SW480 (cell line): ENCODE measurements at regions not wholly inside any gene's neighbourhood (a gene's known extent, or its start where the extent isn't known, plus 50 kb on each side); places are given as distances from the start of the nearest gene placed in this dataset.

Experiments
- DNase-seq: peaks from one replicate; pipeline ENCODE4 v3.0.0-alpha.2; 2016; ENCODE audit warnings: low spot score

DNA sequence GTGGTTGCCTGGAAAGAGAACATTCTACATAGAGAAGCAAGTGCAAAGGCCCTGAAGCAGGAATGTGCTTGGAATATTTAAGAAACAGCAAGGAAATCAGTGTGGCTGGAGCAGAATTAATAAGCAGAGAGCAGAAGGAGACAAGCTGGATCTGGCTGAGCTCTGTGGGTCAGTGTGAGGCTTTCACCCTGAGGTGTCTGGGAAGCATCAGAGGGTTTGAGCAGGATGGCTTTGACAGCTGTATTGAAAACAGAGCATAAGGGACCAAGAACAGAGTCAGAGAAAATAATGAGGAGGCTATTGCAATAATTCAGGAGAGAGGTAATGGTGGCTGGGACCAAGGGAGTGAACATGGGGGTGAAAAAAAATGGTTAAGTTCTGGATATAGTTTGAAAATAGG is 199.6 kb downstream of the NXPE2 start:
- DNase-seq, result no peak

DNA sequence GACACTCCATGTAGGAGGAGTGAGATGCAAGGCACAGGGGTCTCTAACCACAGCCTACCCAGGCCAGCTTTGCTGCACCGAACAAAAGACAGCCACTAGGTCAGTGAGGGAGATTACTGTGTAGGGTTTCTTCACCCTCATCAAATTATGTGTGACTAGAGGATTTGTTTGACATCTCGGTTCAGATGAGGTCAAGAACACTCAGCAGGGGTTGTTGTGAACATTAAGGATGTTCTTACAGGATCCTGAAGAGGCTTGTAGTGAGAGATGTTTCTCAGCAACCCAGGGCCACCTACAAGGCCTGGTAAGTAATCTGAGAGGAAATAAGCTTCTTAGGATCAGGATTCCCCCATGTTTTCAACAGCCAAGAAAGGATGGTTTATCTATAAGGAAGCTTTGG is 202.1 kb downstream of the NXPE2 start:
- no peak for DNase-seq

DNA sequence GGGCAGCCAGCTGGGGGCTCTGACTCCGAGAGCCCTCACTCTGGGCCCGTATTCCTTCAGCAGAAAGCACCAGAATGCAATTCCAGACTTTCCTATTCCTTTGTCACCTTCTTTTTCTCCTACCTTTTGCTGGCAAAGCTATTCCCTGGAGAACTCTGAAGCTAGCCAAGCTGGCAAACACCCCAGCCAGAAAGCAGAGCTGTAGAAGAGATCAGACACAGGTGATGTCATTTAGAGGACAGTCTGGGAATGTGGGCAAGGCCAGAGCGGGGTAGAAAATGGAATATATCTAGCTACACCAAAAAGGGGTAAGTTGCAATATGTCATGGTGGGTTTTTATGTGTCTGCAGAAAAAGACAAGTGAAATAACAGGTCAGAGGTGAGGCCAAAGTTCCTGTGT is 205.1 kb downstream of the NXPE2 start:
- DNase-seq, result no peak

DNA sequence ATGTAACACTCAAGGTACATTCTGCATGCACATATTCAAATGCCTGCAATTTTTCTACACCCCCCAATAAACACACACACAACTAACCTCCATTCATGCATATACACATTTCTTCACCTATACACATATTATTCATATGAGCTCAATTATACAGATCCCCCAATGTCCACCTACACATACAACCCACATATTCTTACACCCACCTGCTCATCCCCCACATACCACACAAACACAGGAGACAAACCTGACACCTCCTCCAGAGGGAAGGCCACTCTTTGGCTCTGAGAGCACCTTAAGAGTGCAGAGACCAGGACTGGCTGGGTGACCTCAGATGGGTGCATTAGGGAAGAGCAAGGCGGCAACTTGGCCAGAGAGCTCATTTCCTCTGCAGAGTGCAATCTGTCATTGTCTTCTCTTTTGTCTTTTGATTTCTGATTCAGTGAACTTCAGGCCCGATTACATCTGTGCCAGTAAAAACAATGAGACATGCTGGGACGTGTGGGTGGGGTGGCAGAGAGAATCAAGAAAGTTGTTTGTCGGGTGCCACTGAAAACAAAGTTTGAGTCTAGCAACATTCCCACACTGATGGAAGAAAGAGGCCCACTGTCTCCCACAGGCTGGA is 208.4 kb downstream of the NXPE2 start:
- no peak for DNase-seq

DNA sequence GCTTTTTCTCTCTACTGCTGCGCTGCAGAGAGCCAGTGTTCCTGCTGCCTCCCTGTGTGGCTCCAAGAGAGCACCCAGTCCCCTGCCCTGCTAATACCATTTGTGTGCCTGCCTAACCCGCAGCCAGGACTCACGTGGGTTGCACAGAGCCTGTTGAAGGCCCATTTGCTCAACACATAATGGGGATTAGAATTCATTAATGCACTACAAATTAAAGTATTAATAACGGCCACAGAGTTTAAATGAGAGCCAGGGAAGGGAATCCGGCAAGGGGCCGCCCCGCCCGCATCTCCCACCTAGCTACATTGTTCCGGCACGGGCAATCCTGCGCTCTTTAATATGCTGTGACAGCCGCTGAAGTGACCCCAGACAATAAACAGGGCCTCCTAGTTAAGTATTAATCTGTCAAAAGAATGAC is 211.3 kb downstream of the NXPE2 start:
- no peak for DNase-seq

DNA sequence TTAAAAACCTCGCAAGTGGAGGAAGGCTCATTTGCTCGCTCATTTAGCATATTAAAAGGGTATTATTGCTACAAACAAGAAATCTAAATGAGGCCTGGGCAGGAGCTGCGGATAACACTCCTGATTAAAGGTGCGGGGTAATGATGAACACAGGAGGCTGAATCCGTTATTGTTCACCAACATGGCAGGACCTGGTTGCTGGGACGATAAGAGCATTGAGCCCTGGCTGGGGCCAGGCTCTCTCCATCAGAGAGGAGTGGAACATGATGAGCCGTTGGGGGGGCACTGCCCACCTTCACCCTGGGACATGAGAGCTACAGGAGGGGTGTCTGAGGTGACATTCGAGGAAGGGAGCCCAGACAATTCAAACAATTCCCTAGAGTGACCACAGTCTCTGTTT is 211.7 kb downstream of the NXPE2 start:
- DNase-seq, result no peak

DNA sequence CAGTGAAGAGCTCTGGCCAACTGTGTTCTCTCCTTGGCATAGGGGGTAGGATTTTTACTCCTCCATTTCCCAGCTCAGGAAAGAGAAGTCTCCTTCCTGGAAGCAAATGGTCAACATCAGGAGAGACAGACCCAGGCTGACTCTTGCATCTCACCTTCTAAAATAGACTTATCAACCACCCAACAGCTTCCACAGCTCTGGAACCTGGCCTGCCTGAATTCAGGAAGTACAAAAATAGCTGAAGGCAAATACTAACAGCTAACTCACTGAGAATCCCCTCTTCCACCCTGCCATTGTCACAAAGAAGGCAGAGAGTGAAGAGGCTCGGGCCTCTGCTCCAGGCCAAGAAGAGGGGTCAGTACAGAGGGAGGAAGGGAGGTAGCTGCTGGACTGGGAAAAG is 213.6 kb downstream of the NXPE2 start:
- DNase-seq, result no peak

DNA sequence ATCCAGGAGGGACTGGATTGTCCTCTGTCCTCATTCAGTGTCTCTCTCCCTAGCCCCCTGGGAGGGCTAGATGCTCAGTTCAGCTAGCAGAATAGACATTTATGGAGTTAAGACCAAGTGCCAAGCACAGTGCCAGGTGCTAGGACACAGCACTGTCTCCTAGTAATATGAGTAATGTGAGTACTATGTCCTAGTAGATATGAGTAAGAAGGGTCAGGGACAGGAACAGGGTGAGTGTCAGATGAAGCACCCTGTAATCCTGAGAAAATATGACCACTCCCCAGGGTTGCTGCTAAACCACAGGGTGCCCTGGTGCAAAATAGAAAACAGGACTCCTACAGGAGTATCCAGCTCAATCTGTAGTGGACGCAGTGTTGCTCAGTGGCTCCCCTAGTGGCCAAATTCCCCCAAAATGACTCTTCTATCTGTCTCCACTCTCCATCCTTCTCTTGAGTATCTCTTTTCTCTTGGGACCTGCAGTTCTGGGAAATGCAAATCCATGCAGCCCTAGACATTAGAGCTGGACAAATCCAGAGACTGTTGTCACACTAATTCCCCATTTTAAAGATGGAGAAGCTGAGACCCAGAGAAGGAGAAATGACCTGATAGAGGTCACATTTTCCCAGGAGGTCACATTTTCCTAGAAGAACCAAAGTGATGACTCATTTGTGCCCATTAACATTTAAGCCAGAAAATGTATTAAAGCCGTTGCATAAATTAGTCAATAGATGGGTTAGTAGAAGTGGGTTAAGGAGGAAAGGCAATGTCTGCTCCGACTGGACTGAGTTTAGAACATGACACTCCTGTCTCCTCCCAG is 214.3 kb downstream of the NXPE2 start:
- DNase-seq, result no peak

DNA sequence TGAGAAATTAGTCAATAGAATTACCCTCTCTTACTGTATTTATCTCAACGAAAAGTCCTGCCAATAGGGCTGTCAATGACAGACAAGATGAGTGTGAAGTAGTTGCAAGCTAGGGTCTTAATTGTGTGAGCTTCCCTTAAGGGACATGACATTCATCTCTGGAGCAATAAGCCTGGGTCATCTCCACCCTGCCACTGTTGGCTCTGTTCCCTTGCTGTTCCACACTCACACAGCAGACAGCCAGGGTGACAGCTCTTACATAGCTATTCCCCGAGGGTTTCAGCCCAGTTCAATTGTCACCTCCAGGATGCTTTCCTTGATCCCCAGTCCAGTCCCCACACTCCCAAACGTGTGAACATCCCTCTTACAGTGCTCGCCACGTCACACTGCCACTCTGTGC is 215.0 kb downstream of the NXPE2 start:
- DNase-seq, result no peak

DNA sequence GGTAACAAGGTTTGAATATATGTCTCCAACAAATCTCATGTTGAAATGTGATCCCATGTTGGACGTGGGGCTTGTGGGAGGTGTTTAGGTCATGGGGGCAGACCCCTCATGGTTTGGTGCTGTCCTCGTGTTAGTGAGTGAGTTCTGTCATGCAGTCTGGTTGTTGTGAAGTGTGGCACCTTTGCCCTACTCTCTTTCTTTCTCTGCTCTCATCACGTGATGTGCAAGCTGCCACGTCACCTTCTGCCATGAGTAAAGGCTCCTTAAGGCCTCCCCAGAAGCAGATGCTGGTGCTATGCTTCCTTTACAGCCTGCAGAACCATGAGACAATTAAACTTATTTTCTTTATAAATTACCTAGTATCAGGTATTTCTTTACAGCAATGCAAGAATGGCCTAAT is 218.3 kb downstream of the NXPE2 start:
- no peak for DNase-seq

DNA sequence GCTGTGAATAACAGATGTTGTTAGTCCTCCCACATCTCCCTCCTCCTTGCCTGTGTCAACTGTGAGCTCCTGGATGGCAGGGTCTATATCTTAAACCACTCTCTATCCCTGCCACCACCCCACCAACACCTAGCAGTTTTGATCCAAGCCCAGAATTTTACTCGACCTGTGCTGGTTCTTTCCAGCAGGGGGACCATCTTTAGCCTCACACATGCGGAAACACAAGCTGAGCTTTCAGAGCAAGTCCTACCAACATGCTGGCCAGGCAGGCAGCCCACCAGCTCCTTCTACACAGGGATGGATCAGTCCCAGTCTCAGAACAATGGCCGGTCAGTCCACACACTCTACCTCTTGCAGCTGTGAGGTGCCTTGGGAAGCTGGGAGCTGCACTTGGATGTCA is 231.5 kb downstream of the NXPE2 start:
- no peak for DNase-seq

DNA sequence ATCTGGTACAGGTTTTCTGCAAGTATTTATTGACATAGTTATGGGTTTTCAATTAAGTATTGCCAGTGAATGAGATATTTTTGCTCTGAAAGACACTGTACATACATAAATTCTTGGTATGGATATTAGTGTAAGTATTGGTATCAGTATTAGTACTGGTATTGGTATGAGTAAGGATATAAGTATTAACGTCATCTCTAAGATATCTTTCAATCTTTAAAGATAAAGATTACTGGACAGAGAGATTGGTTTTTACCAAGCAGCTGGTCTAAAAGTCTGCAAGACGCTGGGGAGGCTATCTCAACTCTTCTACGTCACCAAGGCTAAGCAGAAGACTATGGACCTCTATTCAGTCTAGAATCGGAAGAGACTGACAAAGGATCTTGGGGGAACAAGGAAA is 234.5 kb downstream of the NXPE2 start:
- no peak for DNase-seq

DNA sequence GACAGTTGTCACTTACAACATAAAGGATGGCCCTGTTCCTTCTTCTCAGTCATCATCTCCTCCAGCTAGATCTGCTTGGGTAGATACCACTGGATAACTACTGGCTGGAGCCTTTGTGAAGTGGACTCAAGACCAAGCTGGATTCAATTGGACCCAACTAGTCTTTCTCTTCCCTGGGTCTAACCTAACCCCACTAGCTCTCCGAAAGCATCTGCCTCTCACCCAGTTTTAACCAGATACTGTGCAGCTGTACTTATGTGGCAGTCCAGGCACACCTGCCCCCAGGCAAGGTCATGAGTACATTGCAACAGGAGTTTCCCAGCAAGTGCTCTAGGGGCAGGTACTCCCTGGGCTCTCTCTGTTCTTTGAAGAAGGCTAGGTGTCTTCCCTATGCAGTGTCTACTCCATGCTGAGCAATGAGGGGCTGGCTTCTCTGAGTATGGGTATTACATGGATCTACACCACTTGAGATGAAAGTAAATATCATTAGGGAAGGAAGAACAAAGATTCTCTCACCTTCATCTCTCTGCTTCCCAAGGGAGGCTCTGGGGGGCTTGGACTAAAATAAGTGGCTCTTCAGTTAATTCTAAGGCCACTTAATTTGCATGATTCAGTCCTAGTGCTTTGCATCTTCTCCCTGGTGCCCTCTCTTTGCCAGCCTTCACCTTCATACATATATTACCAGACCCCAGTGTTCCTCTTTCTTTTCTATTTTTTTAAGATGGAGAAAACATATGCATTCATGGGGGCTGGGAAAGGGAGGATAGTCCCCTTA is 236.1 kb downstream of the NXPE2 start:
- DNase-seq, result no peak

DNA sequence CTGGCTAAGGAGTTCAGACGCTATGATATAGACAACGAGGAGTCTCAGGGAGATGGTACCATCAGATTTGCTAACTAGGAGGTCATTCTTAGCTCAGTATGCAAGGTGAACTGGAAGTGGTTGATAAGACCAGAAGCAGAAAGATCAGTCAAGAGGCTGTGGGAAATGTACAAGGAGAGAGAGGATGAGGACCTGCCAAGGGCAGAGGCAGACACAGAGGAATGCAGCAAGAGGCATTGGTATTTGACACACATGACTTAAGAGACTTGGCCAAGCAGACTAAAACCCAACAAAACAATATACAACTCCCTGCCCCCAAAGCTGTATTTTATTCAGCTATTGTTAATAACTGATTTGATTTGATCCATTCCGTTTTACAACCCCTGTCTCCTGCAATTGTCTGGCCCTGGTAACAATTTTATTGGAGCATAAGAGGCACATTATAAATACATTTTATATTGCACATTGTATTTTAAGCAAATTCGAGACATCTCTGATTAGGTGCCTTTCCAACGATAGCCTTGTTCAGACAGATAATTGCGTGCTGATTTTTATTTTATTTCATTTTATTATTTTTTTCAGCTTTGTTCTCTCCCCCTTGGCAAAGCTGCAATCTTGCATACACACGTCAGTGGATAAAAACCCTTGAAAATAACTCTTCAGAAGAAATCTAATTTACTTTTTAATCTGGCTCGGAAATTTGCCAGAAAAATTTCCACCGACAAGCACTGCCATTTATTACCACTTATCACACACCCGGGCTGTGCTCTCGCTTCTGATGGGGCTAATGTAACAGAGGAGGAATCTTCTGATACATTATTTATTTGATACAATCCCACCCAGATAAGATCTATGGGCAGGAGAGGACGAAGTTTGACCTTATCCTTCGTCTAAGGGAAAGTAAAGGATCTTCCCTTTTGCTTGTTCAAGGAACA is 237.8 kb downstream of the NXPE2 start:
- no peak for DNase-seq

DNA sequence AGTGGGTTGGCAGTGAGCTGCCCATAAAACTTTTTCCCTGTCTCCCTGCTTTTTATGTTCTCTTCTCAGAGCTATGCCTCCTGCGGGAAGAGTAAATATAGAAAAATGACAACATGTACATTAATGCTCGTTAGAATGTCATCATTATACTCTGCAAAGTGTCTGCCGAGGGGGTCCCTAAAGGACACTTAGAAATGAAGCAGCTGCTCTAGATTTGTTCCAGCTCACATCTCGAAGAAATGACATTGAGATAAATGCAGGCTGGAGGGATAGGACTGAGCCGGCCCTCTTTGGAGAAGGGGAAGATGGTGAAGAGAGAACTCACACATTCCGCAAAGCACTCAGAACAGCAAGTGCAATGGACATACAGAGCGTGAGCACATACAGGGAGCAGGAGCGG is 240.0 kb downstream of the NXPE2 start:
- DNase-seq, result no peak

DNA sequence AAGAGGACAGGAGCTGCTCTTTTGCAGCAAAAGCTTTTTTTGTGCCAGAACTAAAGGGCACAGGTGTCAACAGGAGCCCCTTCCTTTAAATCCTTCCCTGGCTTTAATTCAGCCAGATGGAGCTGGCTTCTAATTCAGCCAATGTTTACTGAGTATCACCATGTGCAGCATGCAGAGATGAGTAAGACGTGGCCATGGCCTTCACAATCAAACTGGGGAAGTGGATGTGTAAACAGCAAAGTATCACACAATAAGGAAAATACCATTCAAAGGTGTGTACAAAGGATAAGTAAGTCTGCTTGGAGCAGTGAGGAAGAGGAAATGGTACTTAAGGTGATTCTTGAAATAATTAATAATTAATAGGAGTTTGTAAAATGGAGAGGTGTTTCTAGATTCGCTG is 243.4 kb downstream of the NXPE2 start:
- no peak for DNase-seq

DNA sequence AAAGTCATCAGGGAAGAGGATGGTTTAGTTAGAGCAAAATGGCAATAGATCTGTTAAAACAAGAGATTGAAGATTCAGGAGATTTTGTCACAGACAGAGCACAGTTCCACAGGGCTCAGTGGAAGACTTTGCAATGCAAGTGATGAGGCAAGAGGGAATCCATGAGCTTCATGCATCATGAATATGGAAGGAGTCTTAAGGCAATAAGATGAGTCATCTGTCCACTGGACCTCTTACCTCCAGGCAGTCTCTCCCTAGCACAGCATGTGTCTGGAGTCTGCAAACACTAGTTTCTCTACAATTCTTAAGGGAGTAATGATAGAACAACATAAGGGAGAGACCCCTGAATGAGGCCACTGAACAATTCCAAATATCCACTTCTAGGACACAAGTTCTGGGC is 245.7 kb downstream of the NXPE2 start:
- DNase-seq, result no peak

DNA sequence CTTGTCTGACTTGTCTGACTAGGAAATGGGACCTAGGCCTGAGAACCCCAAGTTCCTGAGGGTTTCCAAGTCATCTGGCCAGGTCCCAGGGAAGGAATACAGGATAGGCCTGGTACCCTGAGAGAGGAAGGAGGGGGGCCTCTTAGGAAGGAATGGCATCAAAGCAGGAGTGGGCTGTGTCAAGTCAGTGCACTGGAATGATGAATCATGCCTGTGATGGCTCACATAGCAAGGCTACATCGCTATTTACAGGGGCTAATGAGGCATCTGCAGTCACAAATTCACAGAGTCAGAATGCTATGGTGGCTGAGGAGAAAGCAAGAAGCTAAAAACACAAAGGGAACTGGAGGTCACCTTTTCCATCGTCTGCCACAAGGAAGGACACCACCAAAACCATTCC is 247.3 kb downstream of the NXPE2 start:
- DNase-seq, result no peak

DNA sequence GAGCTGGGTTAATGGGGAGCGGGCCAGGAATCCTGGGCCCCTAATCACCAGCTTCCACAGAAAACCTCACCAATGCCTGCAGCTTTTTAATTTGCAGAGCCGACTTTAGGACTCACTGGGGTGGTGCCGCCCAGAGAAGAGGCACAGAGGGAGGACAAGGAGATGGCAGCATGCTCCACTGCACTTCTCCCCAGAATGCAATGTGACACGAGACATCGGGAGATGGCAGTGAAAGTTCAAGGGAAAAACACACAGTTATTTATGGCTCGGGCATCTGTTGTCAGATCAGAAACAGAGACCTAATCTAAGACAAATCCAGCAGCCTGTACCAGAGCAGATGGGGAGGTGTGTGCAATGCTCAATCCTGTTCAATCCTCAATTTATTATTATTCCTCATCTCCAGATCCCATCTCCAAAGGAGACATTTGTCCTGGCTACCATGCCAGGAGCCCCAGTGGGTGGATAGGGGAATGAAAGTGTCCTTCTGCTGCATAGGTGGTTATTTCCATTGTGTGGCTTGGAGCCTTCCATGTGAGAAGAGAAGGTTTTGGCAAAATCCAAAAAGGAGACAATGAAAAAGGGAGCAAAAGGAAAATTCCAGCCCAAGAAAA is 250.0 kb downstream of the NXPE2 start:
- no peak for DNase-seq

DNA sequence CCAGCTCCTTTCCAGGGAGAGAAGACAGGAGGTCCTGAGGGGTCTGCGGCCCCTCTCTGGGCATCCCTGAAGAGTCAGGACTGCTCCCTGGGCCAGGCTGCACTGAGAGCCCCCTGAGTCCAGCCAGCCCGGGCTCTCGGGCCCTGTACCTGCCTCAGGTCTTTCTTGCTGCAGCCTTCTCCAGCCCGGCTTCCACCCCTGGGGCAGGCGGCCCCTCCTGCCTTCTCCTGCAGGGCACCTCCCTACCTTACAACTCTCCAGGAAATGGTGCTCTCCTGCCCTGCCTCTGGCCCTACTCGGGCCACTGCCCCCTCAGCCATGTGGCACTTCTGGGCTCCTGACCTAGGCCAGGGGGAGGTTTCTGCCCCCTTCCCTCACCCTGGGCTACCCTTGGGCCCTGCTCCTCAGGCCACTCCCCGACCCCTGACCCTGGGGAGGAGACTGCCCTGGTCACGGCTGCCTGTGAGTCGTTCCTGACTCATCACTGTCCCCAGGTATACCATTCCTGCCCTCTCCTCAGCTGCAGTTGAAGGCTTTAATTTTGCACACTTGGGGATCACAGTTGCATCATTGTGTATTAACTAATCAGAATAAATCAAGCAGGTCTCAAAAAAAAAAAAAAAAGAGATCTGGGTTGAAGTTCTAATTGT is 251.1 kb downstream of the NXPE2 start:
- DNase-seq, result no peak

DNA sequence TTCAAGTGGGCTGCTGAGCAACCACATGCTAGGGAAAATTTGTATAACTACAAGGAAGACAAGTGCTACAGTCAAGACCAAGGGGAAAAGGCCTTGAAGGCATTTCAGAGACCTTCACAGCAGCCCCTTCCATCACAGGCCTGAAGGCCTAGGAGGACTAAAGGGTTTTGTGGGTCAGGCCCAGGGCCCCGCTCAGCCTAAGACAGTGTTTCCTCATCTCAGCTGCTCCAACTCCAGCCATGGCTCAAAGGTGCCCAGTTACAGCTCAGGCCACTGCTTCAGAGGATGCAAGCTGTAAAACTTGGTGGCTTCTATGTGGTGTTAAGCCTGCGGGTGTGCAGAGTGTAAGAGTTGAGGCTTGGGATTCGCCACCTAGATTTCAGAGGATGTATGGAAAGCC is 260.5 kb downstream of the NXPE2 start:
- no peak for DNase-seq
